DMS53 (cell line): ENCODE measurements at regions not wholly inside any gene's neighbourhood (a gene's known extent, or its start where the extent isn't known, plus 50 kb on each side); places are given as distances from the start of the nearest gene placed in this dataset.
A peak's percentile ranks its signal among the peaks of the same experiment; 100 is the strongest.
"Not testable (repeated sequence)": the region's sequence is repeated elsewhere in the genome, so short reads cannot be mapped to it uniquely, and the experiment has no call there.

ENCODE experiments used
- DNase-seq: peaks from one replicate; lab custom pipeline; 2025; lab: John Stamatoyannopoulos, UW

- DNase-seq: not testable (repeated sequence)
These were observed 242.9 kb upstream of the FRG1 start for GRCh38 chr4:189697675-189698245.

- peak; percentile 11 for DNase-seq
These were observed 237.7 kb upstream of the FRG1 start for GRCh38 chr4:189703000-189703399.

GRCh38 chr4:189706821-189707220 lies 233.9 kb upstream of the FRG1 start:
- not testable (repeated sequence) for DNase-seq

GRCh38 chr4:189707227-189707626 lies 233.4 kb upstream of the FRG1 start:
- not testable (repeated sequence) for DNase-seq

DNA sequence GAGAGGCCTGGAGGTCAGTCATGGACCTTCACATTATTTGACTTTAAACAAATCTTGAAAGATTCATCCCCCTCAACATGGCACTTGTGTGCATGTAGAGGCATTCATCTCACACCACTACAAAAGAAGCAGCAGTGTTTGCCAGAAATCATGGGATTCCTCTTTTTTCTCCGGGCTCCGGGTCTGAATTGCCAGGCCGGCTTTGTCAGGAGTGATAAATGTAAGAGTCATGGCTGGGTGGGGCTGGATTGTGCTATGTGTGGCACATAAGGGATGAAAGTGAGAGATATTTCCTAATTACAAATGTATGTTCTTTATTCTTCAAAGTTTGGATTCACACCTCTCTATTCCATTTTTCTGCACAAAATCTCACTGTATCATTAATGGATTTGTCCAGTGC lies 228.7 kb upstream of the FRG1 start:
- not testable (repeated sequence) for DNase-seq

DNA sequence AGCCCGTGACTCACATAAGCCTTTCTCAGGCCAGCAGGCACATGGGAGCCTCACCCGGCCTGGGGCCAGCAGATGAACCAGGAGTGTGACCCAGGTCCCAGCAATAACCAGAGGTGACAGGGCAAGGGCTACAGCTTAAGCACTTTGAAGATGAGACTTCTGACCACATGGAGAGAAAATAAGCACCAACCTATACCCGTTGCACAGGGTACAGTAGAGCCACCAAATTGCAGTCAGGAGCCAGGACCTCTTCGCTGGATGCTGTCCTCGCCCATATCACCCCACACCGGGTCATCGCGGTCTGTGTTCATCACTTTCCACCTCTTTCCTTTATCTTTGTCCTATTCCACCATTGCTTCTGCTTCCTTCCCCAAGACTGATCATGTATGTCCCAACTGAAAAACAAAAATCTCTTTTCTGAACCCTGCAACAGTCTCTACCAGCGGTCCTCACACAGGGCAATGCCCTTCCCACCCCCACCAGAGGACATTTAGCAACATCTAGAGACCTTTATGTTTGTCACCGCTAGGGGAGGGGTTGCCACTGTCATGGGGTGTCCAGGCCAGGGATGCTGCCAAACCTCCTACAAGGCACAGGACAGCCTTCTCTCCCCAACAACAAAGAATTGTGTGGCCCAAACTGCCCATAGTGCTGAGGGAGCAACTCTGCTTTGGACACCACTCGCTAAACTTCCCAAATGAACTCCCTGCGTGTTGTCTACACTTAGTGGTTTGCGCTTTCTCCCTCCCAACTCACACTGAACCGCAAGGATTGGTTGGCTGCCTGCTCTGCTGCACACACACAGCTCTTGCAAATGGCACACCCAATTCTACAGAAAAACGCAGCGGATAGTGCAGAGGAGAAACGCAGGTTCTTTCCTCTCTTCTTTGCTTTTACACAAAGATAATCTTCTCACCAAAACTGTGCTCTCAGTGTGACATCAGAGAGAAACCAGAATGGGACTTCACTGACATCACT lies 219.4 kb upstream of the FRG1 start:
- DNase-seq: not testable (repeated sequence)

- DNase-seq: peak; percentile 88
These were observed 218.2 kb upstream of the FRG1 start for GRCh38 chr4:189722324-189723003.

- not testable (repeated sequence) for DNase-seq
These were observed 212.6 kb upstream of the FRG1 start for GRCh38 chr4:189727982-189728638.

DNA sequence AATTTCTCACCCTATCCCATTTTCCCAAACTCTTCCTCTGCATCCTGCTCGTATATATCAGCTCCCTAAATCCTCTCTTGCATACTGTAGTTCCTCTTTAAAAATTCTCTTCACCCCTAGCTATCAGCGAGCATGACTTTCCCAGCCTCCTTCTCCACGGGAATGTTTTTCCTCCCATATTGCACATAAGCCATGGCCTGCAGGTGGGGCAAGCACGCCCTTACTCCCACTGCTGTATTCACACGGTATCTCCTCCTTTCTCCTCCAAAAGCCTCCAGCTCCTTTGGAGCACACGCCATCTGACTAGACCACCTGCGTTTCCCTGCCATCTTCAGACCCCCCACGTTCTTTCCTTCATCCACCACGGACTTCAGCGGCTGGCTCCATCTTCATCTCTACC lies 208.7 kb upstream of the FRG1 start:
- not testable (repeated sequence) for DNase-seq

- DNase-seq: not testable (repeated sequence)
These were observed 207.2 kb upstream of the FRG1 start for GRCh38 chr4:189733507-189733906.

GRCh38 chr4:189734648-189735267 lies 205.9 kb upstream of the FRG1 start:
- DNase-seq: peak; percentile 11

DNA sequence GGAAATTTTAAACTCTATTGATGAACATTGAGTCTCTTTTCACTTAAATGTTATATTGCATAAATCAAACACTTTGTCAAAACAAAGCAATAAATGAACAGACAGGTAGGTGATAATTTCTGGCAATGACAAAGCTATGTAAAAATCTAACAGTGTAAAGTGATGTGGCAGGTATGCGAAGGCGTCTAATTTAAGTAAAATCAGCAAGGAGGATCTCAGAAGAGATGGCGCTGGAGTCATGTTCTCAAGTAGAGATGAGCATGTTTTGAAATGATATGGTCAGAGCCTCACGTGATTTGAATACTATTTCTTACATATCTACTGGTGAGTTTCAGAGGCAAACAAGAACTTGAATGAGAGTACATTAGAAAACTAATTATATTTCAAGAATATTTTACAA lies 204.0 kb upstream of the FRG1 start:
- DNase-seq: not testable (repeated sequence)

GRCh38 chr4:189740118-189740517 lies 200.6 kb upstream of the FRG1 start:
- not testable (repeated sequence) for DNase-seq

DNA sequence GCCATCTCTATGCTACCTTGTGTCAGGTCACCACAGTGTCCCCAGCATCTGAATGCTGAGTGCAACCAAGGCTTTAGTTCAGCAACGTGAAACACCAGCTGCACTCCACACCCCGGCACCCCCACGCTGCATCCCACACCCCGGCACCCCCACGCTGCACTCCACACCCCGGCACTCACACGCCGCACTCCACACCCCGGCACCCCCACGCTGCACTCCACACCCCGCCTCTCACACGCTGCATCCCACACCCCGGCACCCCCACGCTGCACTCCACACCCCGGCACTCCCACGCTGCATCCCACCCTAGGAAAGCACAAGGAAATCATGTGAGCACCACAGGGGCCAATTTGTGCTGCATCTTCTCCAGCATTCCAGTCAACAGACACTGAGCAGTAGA lies 199.8 kb upstream of the FRG1 start:
- no peak for DNase-seq

DNA sequence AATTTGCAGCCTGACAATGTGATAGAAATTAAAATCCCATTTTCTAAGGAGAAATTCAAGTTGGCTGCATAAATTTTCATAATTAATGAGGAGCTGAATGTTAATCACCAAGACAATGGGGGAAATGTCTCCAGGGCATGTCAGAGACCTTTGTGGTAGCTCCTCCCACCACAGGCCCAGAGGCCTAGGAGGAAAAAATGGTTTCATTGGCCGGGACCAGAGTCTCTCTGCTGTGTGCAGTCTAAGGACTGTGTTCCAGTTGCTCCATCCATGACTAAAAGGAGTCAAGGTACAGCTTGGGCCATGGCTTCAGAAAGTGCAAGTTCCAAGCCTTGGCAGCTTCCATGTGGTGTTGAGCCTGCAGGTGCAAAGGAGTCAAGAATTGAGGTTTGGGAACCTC lies 187.6 kb upstream of the FRG1 start:
- not testable (repeated sequence) for DNase-seq

DNA sequence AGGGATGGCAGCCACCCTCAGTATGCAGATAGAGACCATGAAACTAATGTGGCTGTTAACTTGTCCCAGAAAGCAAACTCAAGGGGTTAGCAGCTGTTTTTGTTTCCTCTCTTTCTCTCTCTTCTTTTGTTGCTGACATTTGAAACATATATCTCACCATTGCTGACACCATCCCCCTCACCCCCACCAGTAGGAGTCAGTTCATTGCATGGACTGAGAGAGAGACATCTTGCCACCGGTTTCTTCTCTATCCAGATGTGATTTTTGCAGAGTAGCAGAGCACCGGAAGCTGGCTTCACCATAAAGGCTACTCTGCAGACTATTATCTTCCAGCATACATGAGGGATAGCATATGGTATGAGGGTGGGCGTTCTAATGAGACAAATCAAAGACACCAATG lies 177.1 kb upstream of the FRG1 start:
- no peak for DNase-seq

GRCh38 chr4:189765301-189765700 lies 175.4 kb upstream of the FRG1 start:
- DNase-seq: no peak

- no peak for DNase-seq
These were observed 174.9 kb upstream of the FRG1 start for GRCh38 chr4:189765736-189766135.

GRCh38 chr4:189767941-189768340 lies 172.7 kb upstream of the FRG1 start:
- DNase-seq: no peak

DNA sequence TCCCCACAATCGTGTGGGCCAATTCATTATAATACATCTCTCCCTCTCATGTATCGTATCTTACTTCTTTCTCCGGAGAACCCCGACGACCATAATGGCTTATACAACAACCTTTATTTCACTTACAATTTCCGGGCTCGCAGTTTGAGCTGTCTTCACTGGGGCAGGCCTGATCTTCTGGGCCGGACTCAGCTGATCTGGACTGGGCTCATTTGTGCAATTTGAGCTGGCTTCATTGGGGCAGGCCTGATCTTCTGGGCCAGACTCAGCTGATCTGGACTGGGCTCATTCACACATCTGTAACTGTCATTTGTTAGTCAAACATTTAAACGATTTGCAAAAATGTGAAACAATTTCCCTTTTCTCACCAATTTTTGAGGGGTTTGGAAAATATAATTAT lies 171.5 kb upstream of the FRG1 start:
- no peak for DNase-seq

DNA sequence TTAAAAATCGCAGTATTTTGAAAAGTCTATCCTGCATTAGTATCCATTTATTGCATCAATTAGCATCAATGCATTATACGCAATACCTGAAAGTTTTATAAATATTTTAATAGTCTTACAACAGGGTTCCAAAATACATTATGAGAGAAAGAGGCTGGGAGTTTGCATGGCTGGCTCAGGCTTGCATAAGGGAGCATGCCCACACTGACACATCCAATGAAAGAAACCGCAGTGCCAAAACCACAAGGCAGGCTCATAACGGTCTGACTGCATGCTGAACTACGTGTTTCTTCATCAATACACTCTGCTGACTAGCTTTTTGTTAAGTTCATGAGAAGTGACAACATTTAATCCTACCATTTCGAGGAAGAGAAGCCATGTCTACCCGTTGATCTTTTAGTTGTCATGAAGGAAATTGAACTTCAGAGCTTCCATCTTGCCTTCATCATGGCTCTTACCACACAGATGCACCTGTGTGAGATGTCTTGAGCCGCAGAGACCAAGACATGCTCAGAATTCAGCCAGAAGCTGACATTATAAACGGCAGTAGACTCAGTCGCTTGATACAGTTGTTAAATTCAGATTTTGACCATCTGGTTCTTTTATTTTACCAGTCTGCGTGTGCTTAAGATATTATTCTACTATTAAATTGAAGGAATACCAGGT lies 168.8 kb upstream of the FRG1 start:
- DNase-seq: no peak
